HG02610 (cell line): ENCODE measurements at regions not wholly inside any gene's neighbourhood (a gene's known extent, or its start where the extent isn't known, plus 50 kb on each side); places are given as distances from the start of the nearest gene placed in this dataset.
"Not testable (repeated sequence)": the region's sequence is repeated elsewhere in the genome, so short reads cannot be mapped to it uniquely, and the experiment has no call there.

Source experiments
- ATAC-seq: cut with Tn5 transposase; IDR thresholded peaks from one replicate; pipeline ENCODE4 v1.9.1; 2021; ENCODE audit warnings: mild to moderate bottlenecking, moderate library complexity; ENCODE audit not compliant: unreplicated experiment

- no peak for ATAC-seq
These were observed 110.9 kb downstream of the FHIP1A start for GRCh38 chr4:151519728-151520415.

- no peak for ATAC-seq
These were observed 114.0 kb downstream of the FHIP1A start for GRCh38 chr4:151522866-151523519.

GRCh38 chr4:151524610-151525009 lies 115.6 kb downstream of the FHIP1A start:
- ATAC-seq: no peak

GRCh38 chr4:151526489-151526888 lies 117.5 kb downstream of the FHIP1A start:
- not testable (repeated sequence) for ATAC-seq

- ATAC-seq: no peak
These were observed 118.7 kb downstream of the FHIP1A start for GRCh38 chr4:151527699-151528098.

- ATAC-seq: no peak
These were observed 120.2 kb downstream of the FHIP1A start for GRCh38 chr4:151529187-151529586.

GRCh38 chr4:151530230-151530629 lies 121.3 kb downstream of the FHIP1A start:
- ATAC-seq: no peak

GRCh38 chr4:151530783-151531182 lies 121.8 kb downstream of the FHIP1A start:
- ATAC-seq: no peak

- ATAC-seq: no peak
These were observed 123.2 kb downstream of the FHIP1A start for GRCh38 chr4:151532001-151532708.

GRCh38 chr4:151534195-151534594 lies 125.2 kb downstream of the FHIP1A start:
- no peak for ATAC-seq

- ATAC-seq: no peak
These were observed 126.4 kb downstream of the FHIP1A start for GRCh38 chr4:151535366-151535765.

- no peak for ATAC-seq
These were observed 128.7 kb downstream of the FHIP1A start for GRCh38 chr4:151537687-151538086.

GRCh38 chr4:151538963-151539362 lies 130.0 kb downstream of the FHIP1A start:
- no peak for ATAC-seq

- no peak for ATAC-seq
These were observed 131.9 kb downstream of the FHIP1A start for GRCh38 chr4:151540728-151541388.

- no peak for ATAC-seq
These were observed 132.6 kb downstream of the FHIP1A start for GRCh38 chr4:151541389-151542071.

- ATAC-seq: no peak
These were observed 139.7 kb downstream of the FHIP1A start for GRCh38 chr4:151548708-151549107.

GRCh38 chr4:151549378-151549777 lies 140.4 kb downstream of the FHIP1A start:
- not testable (repeated sequence) for ATAC-seq

- ATAC-seq: no peak
These were observed 144.9 kb downstream of the FHIP1A start for GRCh38 chr4:151553874-151554273.

GRCh38 chr4:151555151-151555945 lies 146.4 kb downstream of the FHIP1A start:
- no peak for ATAC-seq

- no peak for ATAC-seq
These were observed 149.6 kb downstream of the FHIP1A start for GRCh38 chr4:151558496-151559113.
